CD4-positive, CD25-positive, alpha-beta regulatory T cell (primary cell): ENCODE measurements at regions not wholly inside any gene's neighbourhood (a gene's known extent, or its start where the extent isn't known, plus 50 kb on each side); places are given as distances from the start of the nearest gene placed in this dataset.

Experiments
- ATAC-seq, 2 donors: fragments of 150-1000 bp; cut with Tn5 transposase; one replicate each; pipeline ENCODE4 v1.10.0; 2021; ENCODE audit warnings: low read depth in 2 of 2, moderate number of reproducible peaks in 2 of 2, moderate library complexity in 1 of 2
- DNase-seq, 3 donors: peaks; one replicate each; pipeline versions ENCODE4 v3.0.0 to v3.0.0-alpha.2; 2012 to 2022; ENCODE audit warnings: mixed read lengths in 1 of 3
- H3K27ac ChIP-seq: one replicate; pipeline ENCODE4 v1.7.0; 2013; ENCODE audit warnings: mild to moderate bottlenecking, low read length; ENCODE audit not compliant: insufficient read depth, poor library complexity, severe bottlenecking
- H3K27me3 ChIP-seq: one replicate; pipeline ENCODE4 v1.7.0; 2013; ENCODE audit warnings: low read length; ENCODE audit not compliant: control insufficient read depth, insufficient read depth
- H3K36me3 ChIP-seq: one replicate; pipeline ENCODE4 v1.7.0; 2013; ENCODE audit warnings: mild to moderate bottlenecking, low read length, moderate library complexity; ENCODE audit not compliant: control insufficient read depth, insufficient read depth
- H3K4me1 ChIP-seq: 2 replicates; pipeline ENCODE4 v1.7.0; 2013; ENCODE audit warnings: mild to moderate bottlenecking, low read length; ENCODE audit not compliant: insufficient read depth, control insufficient read depth, poor library complexity, severe bottlenecking
- H3K4me3 ChIP-seq: one replicate; pipeline ENCODE4 v1.7.0; 2013; ENCODE audit warnings: low read depth, mild to moderate bottlenecking, low read length, moderate library complexity
- H3K9me3 ChIP-seq, 2 experiments: 1 replicate in 1 of 2; 2 replicates in 1 of 2; pipeline ENCODE4 v1.7.0; 2013; ENCODE audit warnings: low read length in 2 of 2, mild to moderate bottlenecking in 1 of 2, moderate library complexity in 1 of 2; ENCODE audit not compliant: control insufficient read depth in 2 of 2
- H3K27ac Mint-ChIP-seq, 3 donors: one replicate each; pipeline ENCODE4 v1.8.0; 2020 to 2022; ENCODE audit warnings: mild to moderate bottlenecking in 3 of 3, mixed read lengths in 3 of 3, moderate library complexity in 2 of 3
- H3K27me3 Mint-ChIP-seq: one replicate; pipeline ENCODE4 v1.8.0; 2022; ENCODE audit warnings: mild to moderate bottlenecking, mixed read lengths
- H3K36me3 Mint-ChIP-seq: one replicate; pipeline ENCODE4 v1.8.0; 2020; ENCODE audit warnings: mixed read lengths
- H3K4me1 Mint-ChIP-seq, 4 donors: one replicate each; pipeline ENCODE4 v1.8.0; 2020 to 2022; ENCODE audit warnings: mixed read lengths in 4 of 4, mild to moderate bottlenecking in 1 of 4
- H3K4me3 Mint-ChIP-seq, 4 donors: one replicate each; pipeline ENCODE4 v1.8.0; 2020 to 2022; ENCODE audit warnings: mild to moderate bottlenecking in 4 of 4, mixed read lengths in 4 of 4, moderate library complexity in 3 of 4
- H3K9me3 Mint-ChIP-seq, 7 donors: one replicate each; pipeline ENCODE4 v1.8.0; 2020 to 2022; ENCODE audit warnings: mixed read lengths in 7 of 7, mild to moderate bottlenecking in 3 of 7, moderate library complexity in 2 of 7

DNA sequence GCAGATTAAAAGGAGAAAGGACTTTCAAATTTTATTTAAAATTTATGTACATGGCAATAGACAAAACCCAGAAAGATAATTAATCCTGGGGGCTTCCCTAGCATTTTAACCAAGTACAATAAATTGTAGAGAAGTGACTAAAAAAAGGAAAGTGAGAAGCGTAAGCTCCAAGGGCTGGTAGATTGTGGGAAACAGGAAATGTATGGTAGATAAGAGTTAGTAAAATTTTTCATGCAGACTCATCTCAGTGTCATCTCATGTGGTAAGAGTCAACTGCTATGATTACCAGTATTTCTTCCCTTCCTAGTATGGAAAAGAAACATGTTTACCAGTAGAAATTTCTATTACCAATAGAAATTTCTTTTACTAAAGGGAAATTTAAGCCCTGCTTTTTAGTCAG lies 464.3 kb upstream of the AGTR1 start:
- Mint-ChIP-seq H3K4me1 (peaks cover 5 to 15% (median 10%) of the 10 kb centered on the region in 4 donors), H3K36me3 (no peaks in the 10 kb centered on the region), H3K4me3 (no peak overlapping the region), H3K27me3 (no peaks in the 10 kb centered on the region), H3K9me3 (peaks cover 0 to 6% (median 1%) of the 10 kb centered on the region in 7 donors), H3K27ac (peak overlapping the region in 1 of 3 donors; percentile 32)
- H3K36me3 ChIP-seq: no peaks in the 10 kb centered on the region
- ATAC-seq: peak in 1 of 2 donors; percentile 31
- DNase-seq: no peak
- no peaks in the 10 kb centered on the region for H3K4me1 ChIP-seq
- no peaks in the 10 kb centered on the region for H3K9me3 ChIP-seq
- H3K4me3 ChIP-seq: no peak overlapping the region
- H3K27ac ChIP-seq: no peak overlapping the region
- no peaks in the 10 kb centered on the region for H3K27me3 ChIP-seq

GRCh38 chr3:148234536-148234935 lies 463.2 kb upstream of the AGTR1 start:
- H3K27ac ChIP-seq: no peak overlapping the region
- Mint-ChIP-seq H3K36me3 (no peaks in the 10 kb centered on the region), H3K4me3 (no peak overlapping the region), H3K4me1 (peaks cover under 1 to 11% (median 2%) of the 10 kb centered on the region in 4 donors), H3K27ac (no peak overlapping the region), H3K9me3 (peaks cover 0 to 6% (median 0%) of the 10 kb centered on the region in 7 donors), H3K27me3 (no peaks in the 10 kb centered on the region)
- no peaks in the 10 kb centered on the region for H3K27me3 ChIP-seq
- no peaks in the 10 kb centered on the region for H3K36me3 ChIP-seq
- no peaks in the 10 kb centered on the region for H3K4me1 ChIP-seq
- H3K9me3 ChIP-seq: no peaks in the 10 kb centered on the region
- DNase-seq (no peak), ATAC-seq (no peak)
- no peak overlapping the region for H3K4me3 ChIP-seq

DNA sequence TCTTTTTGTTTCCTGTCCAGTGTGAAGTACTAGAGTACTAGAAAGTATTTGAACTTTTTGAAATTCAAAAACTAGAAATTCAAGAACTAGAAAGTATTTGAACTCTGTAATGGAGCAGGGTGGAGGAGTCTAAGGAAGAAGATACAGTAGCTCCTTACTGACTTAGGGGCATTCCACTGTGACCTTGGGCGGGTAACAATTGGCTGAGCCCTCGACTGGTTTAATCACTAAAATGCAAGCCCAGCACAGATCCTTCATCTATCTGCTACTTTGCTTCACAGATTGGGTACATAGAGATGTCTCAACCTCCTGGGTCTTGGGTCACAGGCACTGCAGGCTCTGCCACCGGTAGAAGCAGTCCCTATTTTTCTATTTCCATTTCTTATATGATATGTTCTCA lies 462.1 kb upstream of the AGTR1 start:
- Histone ChIP-seq H3K36me3 (no peaks in the 10 kb centered on the region), H3K27me3 (no peaks in the 10 kb centered on the region), H3K4me1 (no peaks in the 10 kb centered on the region), H3K4me3 (no peak overlapping the region), H3K9me3 (no peaks in the 10 kb centered on the region), H3K27ac (no peak overlapping the region)
- H3K4me1 Mint-ChIP-seq: peaks cover 0 to 11% (median 2%) of the 10 kb centered on the region in 4 donors
- no peak overlapping the region for H3K27ac Mint-ChIP-seq
- H3K9me3 Mint-ChIP-seq: peaks cover 0 to 6% (median 0%) of the 10 kb centered on the region in 7 donors
- no peak for DNase-seq
- H3K27me3 Mint-ChIP-seq: no peaks in the 10 kb centered on the region
- no peak for ATAC-seq
- no peaks in the 10 kb centered on the region for H3K36me3 Mint-ChIP-seq
- H3K4me3 Mint-ChIP-seq: no peak overlapping the region

GRCh38 chr3:148238421-148238821 lies 459.3 kb upstream of the AGTR1 start:
- H3K4me3 Mint-ChIP-seq: no peak overlapping the region

DNA sequence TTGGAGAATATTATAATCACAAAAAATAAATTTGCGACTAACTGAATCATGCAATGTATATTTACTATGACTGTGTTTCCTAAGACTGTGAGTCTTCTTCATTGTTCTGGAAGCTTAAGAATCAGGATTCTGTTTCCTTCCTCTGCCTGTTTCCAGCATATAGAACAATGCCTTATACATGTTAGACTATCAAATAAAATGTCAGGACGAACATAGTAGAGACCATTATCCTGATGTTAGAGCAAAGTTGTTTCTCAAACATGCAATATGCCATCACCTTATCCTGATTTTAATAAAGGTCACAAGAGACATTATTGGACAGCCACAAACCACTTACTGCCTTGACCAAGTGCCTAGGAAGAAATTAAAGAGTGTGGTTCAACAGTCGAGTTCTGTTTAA lies 457.4 kb upstream of the AGTR1 start:
- Mint-ChIP-seq H3K4me1 (no peaks in the 10 kb centered on the region), H3K27me3 (no peaks in the 10 kb centered on the region), H3K27ac (no peak overlapping the region), H3K4me3 (no peak overlapping the region), H3K36me3 (no peaks in the 10 kb centered on the region), H3K9me3 (peaks cover 0 to 1% (median 0%) of the 10 kb centered on the region in 7 donors)
- no peaks in the 10 kb centered on the region for H3K27me3 ChIP-seq
- H3K27ac ChIP-seq: no peak overlapping the region
- H3K9me3 ChIP-seq: no peaks in the 10 kb centered on the region
- ATAC-seq (no peak), DNase-seq (no peak)
- H3K4me3 ChIP-seq: no peak overlapping the region
- H3K4me1 ChIP-seq: no peaks in the 10 kb centered on the region
- no peaks in the 10 kb centered on the region for H3K36me3 ChIP-seq

More at GRCh38 chr3:148238421-148238821, 459.3 kb upstream of the AGTR1 start:
- Histone ChIP-seq H3K4me3 (no peak overlapping the region), H3K9me3 (no peaks in the 10 kb centered on the region), H3K27me3 (no peaks in the 10 kb centered on the region), H3K4me1 (no peaks in the 10 kb centered on the region), H3K36me3 (no peaks in the 10 kb centered on the region), H3K27ac (no peak overlapping the region)
- H3K27ac Mint-ChIP-seq: no peak overlapping the region
- no peak for ATAC-seq
- H3K36me3 Mint-ChIP-seq: no peaks in the 10 kb centered on the region
- no peak for DNase-seq
- peaks cover 0 to 1% (median 0%) of the 10 kb centered on the region in 7 donors for H3K9me3 Mint-ChIP-seq
- no peaks in the 10 kb centered on the region for H3K27me3 Mint-ChIP-seq
- peaks cover 0 to 6% (median 1%) of the 10 kb centered on the region in 4 donors for H3K4me1 Mint-ChIP-seq

DNA sequence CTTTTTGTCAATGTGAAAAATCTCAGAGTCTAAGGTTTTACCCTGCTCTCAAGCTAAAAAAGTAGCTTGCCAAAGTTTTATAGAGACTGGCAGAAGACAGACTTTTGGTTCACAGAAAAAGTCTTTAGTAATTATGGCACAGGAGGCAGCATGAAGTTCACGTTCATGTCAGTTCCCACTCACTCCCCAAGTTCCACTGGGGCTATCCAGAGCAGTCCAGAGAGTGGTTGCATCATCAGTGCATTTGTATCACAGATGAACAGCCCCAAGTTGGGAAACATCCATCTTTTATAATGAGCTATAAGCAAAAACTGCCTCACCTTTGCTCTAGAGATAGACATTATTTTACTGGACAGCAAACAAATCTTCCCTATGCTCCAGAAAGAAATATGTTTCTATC lies 454.1 kb upstream of the AGTR1 start:
- H3K36me3 ChIP-seq: no peaks in the 10 kb centered on the region
- ATAC-seq (no peak), DNase-seq (no peak)
- H3K4me3 ChIP-seq: no peak overlapping the region
- peaks cover 0 to 4% (median 0%) of the 10 kb centered on the region in 7 donors for H3K9me3 Mint-ChIP-seq
- no peak overlapping the region for H3K4me3 Mint-ChIP-seq
- no peaks in the 10 kb centered on the region for H3K27me3 Mint-ChIP-seq
- H3K27ac ChIP-seq: no peak overlapping the region
- H3K4me1 Mint-ChIP-seq: no peaks in the 10 kb centered on the region
- no peaks in the 10 kb centered on the region for H3K9me3 ChIP-seq
- no peaks in the 10 kb centered on the region for H3K27me3 ChIP-seq
- H3K36me3 Mint-ChIP-seq: no peaks in the 10 kb centered on the region
- no peak overlapping the region for H3K27ac Mint-ChIP-seq
- no peaks in the 10 kb centered on the region for H3K4me1 ChIP-seq

DNA sequence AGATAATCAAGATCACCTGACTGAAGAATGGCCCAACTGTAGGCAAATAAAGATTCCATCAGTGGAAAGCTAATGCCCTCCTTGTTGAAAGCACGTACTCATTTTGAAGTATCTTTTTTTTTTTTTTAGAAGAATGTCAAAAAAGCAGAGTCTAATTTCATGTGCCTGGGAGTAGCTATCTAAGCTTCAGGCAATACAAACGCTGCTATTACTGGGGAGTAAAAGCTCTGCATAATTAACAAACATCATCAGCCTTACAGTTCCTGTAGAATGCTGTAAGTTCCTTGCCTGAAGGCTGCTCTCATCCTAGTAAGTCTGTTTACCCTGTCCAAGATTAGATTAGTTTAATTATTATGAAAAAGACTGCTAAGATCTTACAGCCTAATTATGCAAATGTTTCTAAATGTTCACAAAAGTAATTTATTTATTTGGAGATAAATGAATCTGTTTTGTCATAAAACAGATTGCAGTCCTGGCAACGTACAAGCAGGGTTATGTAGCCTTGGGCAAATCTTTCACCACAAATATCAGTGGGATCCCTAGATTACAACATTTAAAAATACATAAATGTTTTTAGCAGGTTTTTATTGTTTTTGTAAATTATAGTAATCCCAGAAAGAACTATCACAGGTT lies 451.3 kb upstream of the AGTR1 start:
- H3K4me3 Mint-ChIP-seq: no peak overlapping the region

GRCh38 chr3:148253713-148254112 lies 444.0 kb upstream of the AGTR1 start:
- no peaks in the 10 kb centered on the region for H3K36me3 ChIP-seq
- Mint-ChIP-seq H3K4me3 (no peak overlapping the region), H3K9me3 (peaks cover 0 to 5% (median 2%) of the 10 kb centered on the region in 7 donors), H3K36me3 (no peaks in the 10 kb centered on the region), H3K27me3 (no peaks in the 10 kb centered on the region), H3K27ac (no peak overlapping the region), H3K4me1 (no peaks in the 10 kb centered on the region)
- no peaks in the 10 kb centered on the region for H3K4me1 ChIP-seq
- no peaks in the 10 kb centered on the region for H3K27me3 ChIP-seq
- no peaks in the 10 kb centered on the region for H3K9me3 ChIP-seq
- DNase-seq (no peak), ATAC-seq (no peak)
- H3K27ac ChIP-seq: no peak overlapping the region
- H3K4me3 ChIP-seq: no peak overlapping the region

More for the DNA sequence above, 451.3 kb upstream of the AGTR1 start:
- Histone ChIP-seq H3K9me3 (no peaks in the 10 kb centered on the region), H3K36me3 (no peaks in the 10 kb centered on the region), H3K27me3 (no peaks in the 10 kb centered on the region), H3K4me3 (no peak overlapping the region), H3K4me1 (no peaks in the 10 kb centered on the region), H3K27ac (no peak overlapping the region)
- Mint-ChIP-seq H3K27ac (no peak overlapping the region), H3K27me3 (no peaks in the 10 kb centered on the region), H3K4me1 (no peaks in the 10 kb centered on the region), H3K9me3 (peaks cover 0 to 5% (median 0%) of the 10 kb centered on the region in 7 donors), H3K36me3 (no peaks in the 10 kb centered on the region)
- ATAC-seq: no peak
- no peak for DNase-seq
